CD4-positive, alpha-beta T cell (primary cell): ENCODE measurements at regions not wholly inside any gene's neighbourhood (a gene's known extent, or its start where the extent isn't known, plus 50 kb on each side); places are given as distances from the start of the nearest gene placed in this dataset.

ENCODE experiments used
- ATAC-seq: fragments of 200-7000 bp; cut with Tn5 transposase; one replicate; pipeline ENCODE4 v1.10.0; 2022; ENCODE audit warnings: mild to moderate bottlenecking; ENCODE audit not compliant: poor library complexity
- CTCF ChIA-PET: fragments of 350-600 bp; sonication (Branson Sonifier 250); formaldehyde crosslinking; loops from one replicate; lab custom pipeline; 2021; ENCODE audit warnings: antibody characterized with exemption, inconsistent platforms; lab: Charles Lee
- POLR2A ChIA-PET: fragments of 350-600 bp; sonication (Branson Sonifier 250); formaldehyde crosslinking; loops from one replicate; lab custom pipeline; 2021; ENCODE audit warnings: antibody characterized with exemption, inconsistent platforms; lab: Charles Lee
- DNase-seq, 14 experiments: peaks; one replicate each; pipeline ENCODE4 v3.0.0-alpha.2; 2013 to 2020; ENCODE audit warnings: mixed read lengths in 2 of 14
- H3K27ac ChIP-seq, 2 donors: one replicate each; pipeline versions ENCODE4 v1.5.1 to v1.7.0; 2013; ENCODE audit warnings: low read length in 2 of 2, low read depth in 1 of 2, mild to moderate bottlenecking in 1 of 2
- H3K27me3 ChIP-seq, 2 experiments: 1 replicate in 1 of 2; 2 replicates in 1 of 2; pipeline versions ENCODE4 v1.6.1 to v1.7.0; 2013; ENCODE audit warnings: low read length in 2 of 2, control low read depth in 1 of 2, mild to moderate bottlenecking in 1 of 2, moderate library complexity in 1 of 2; ENCODE audit not compliant: insufficient read depth in 2 of 2, control insufficient read depth in 1 of 2
- H3K36me3 ChIP-seq: one replicate; pipeline ENCODE4 v1.6.1; 2013; ENCODE audit warnings: low read length, control low read depth; ENCODE audit not compliant: insufficient read depth
- H3K4me1 ChIP-seq: one replicate; pipeline ENCODE4 v1.6.1; 2013; ENCODE audit warnings: low read length, control low read depth; ENCODE audit not compliant: insufficient read depth
- H3K4me3 ChIP-seq: one replicate; pipeline ENCODE4 v1.5.1; 2013; ENCODE audit warnings: mild to moderate bottlenecking, low read length, moderate library complexity
- H3K9me3 ChIP-seq, 2 experiments: 1 replicate in 1 of 2; 2 replicates in 1 of 2; pipeline versions ENCODE4 v1.6.1 to v1.7.0; 2013; ENCODE audit warnings: low read length in 2 of 2, mild to moderate bottlenecking in 2 of 2, control low read depth in 1 of 2, moderate library complexity in 1 of 2; ENCODE audit not compliant: control insufficient read depth in 1 of 2, insufficient read depth in 1 of 2
- H3K27ac Mint-ChIP-seq: one replicate; pipeline ENCODE4 v1.8.0; 2020; ENCODE audit warnings: mixed read lengths
- H3K27me3 Mint-ChIP-seq: one replicate; pipeline ENCODE4 v1.8.0; 2021; ENCODE audit warnings: mixed read lengths
- H3K36me3 Mint-ChIP-seq: one replicate; pipeline ENCODE4 v1.8.0; 2021; ENCODE audit warnings: low read depth, mixed read lengths
- H3K4me1 Mint-ChIP-seq: one replicate; pipeline ENCODE4 v1.8.0; 2021; ENCODE audit warnings: low read depth, mixed read lengths
- H3K4me3 Mint-ChIP-seq: one replicate; pipeline ENCODE4 v1.8.0; 2020; ENCODE audit warnings: mild to moderate bottlenecking, mixed read lengths
- H3K9me3 Mint-ChIP-seq: one replicate; pipeline ENCODE4 v1.8.0; 2020; ENCODE audit warnings: mixed read lengths
- CTCF ChIP-seq: fragments of 200-600 bp; IDR thresholded peaks from one replicate; pipeline ENCODE4 v1.8.0; 2022; ENCODE audit warnings: antibody characterized with exemption, mild to moderate bottlenecking
- intact Hi-C, 2 experiments: fragments of 100-400 bp; cut with DNase I in 1 of 2; cut with micrococcal nuclease in 1 of 2; formaldehyde crosslinking; loops; one replicate each; pipeline versions ENCODE4 v1.15.1 to v1.9.0; 2023 to 2025; cut with DNase I, micrococcal nuclease

- Histone ChIP-seq H3K27me3 (no peaks in the 10 kb centered on the region), H3K4me3 (no peak overlapping the region), H3K36me3 (no peaks in the 10 kb centered on the region), H3K27ac (no peak overlapping the region), H3K4me1 (no peaks in the 10 kb centered on the region), H3K9me3 (no peaks in the 10 kb centered on the region)
- H3K27ac Mint-ChIP-seq, result no peak overlapping the region
- no peak overlapping the region for H3K4me3 Mint-ChIP-seq
- CTCF ChIA-PET, result no interaction called here
- H3K27me3 Mint-ChIP-seq, result no peaks in the 10 kb centered on the region
- TF ChIP-seq CTCF, result no peak
- ATAC-seq (no peak), DNase-seq (no peak)
- intact Hi-C loops, result no loop called here
- H3K9me3 Mint-ChIP-seq, result no peaks in the 10 kb centered on the region
- POLR2A ChIA-PET, result no interaction called here
- no peaks in the 10 kb centered on the region for H3K36me3 Mint-ChIP-seq
- no peaks in the 10 kb centered on the region for H3K4me1 Mint-ChIP-seq
These were observed 53.9 kb upstream of the PLPP4 start for GRCh38 chr10:120403109-120403508.

GRCh38 chr10:120406376-120406775, 50.7 kb upstream of the PLPP4 start:
- DNase-seq, result no peak
- no peaks in the 10 kb centered on the region for H3K4me1 Mint-ChIP-seq
- CTCF ChIA-PET, result no interaction called here
- no peaks in the 10 kb centered on the region for H3K36me3 Mint-ChIP-seq
- H3K4me3 Mint-ChIP-seq, result no peak overlapping the region
- Histone ChIP-seq H3K4me1 (no peaks in the 10 kb centered on the region), H3K27ac (no peak overlapping the region), H3K36me3 (no peaks in the 10 kb centered on the region), H3K4me3 (no peak overlapping the region), H3K27me3 (no peaks in the 10 kb centered on the region), H3K9me3 (no peaks in the 10 kb centered on the region)
- intact Hi-C loops, result no loop called here
- no peaks in the 10 kb centered on the region for H3K9me3 Mint-ChIP-seq
- no peak for TF ChIP-seq CTCF
- ATAC-seq, result no peak
- peaks cover 6% of the 10 kb centered on the region for H3K27me3 Mint-ChIP-seq
- POLR2A ChIA-PET, result no interaction called here
- no peak overlapping the region for H3K27ac Mint-ChIP-seq
